GM19467 (cell line): ENCODE measurements at regions not wholly inside any gene's neighbourhood (a gene's known extent, or its start where the extent isn't known, plus 50 kb on each side); places are given as distances from the start of the nearest gene placed in this dataset.
"Not testable (repeated sequence)": the region's sequence is repeated elsewhere in the genome, so short reads cannot be mapped to it uniquely, and the experiment has no call there.

Experiments used
- ATAC-seq: cut with Tn5 transposase; IDR thresholded peaks from one replicate; pipeline ENCODE4 v1.9.1; 2021; ENCODE audit warnings: mild to moderate bottlenecking, moderate library complexity; ENCODE audit not compliant: unreplicated experiment

GRCh38 chr11:96508861-96509260 is 119.0 kb downstream of the JRKL start:
- no peak for ATAC-seq

DNA sequence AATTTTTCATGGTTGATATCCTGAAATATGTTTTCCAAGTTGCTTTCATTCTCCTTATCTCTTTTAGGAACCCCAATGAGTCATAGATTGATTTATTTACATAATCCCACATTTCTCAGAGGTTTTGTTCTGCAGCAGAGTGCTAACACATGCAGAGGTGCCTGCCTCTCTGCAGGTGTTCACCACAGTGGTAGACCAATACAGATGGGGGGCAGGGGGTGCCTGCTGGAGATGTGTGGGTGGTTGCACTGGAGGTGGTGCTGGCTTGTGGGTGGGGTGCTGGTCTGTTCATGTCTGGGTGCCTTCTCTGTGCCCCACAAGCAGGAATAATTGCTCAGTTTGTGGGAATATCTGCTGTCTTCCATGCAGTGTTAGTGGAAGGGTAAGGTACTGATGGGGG is 131.1 kb downstream of the JRKL start:
- no peak for ATAC-seq

DNA sequence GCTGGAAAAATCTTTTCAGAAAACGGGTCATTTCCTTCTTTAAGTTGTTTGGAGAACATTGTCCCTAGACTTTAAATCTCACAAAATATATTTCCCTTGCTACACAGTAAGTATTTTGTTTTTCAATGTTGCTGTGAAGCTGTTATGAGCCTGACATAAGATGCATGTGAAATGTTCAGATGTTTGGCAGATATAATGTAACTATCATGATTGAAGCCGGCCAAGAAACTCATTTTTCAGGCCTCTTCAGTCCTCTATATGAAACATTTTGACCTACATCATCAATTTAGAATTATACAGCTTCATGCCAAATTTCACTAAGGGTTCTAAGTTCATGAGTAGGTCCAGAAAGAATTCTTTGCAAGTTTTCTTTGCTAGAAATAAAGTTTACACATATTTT is 133.8 kb downstream of the JRKL start:
- no peak for ATAC-seq

GRCh38 chr11:96524475-96524874 is 134.7 kb downstream of the JRKL start:
- ATAC-seq, result no peak

GRCh38 chr11:96530473-96530872 is 140.7 kb downstream of the JRKL start:
- no peak for ATAC-seq

DNA sequence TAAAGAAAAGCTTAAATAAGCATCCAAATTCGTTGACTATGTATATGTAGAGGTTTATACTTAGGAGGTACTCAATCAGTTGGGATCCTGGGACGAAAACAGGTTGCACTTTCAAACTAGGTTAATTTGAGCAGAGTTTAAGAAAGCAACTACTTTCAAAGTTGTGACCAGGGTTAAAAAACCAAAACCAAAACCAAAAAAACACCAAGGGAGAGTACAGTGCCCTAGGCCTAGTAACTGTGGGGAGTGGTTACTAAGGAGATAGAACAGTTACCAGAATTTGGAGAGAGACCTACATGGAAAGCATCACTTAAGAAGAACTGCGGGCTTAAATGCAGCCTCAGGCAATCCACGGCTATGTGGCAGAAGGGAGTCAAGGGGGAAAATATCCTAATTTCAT is 148.3 kb downstream of the JRKL start:
- no peak for ATAC-seq

DNA sequence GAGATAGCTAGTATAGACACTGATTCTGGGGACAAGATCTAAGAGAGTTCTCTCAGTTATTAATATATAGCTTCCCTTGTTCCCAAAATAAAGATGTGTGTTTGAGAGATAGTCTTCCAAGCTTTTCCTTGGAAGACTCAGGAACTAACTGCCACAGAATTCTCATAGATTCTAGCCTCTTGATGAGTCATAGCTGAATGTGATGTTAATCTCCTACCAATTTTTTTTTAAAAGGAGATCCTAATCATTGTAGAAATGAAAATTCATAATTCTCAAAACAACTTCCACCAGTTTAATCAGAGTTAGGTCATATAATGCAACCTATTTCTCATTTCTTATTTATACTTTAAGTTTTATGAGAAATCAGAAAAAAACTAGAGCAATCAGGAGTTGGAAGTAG is 148.8 kb downstream of the JRKL start:
- no peak for ATAC-seq

DNA sequence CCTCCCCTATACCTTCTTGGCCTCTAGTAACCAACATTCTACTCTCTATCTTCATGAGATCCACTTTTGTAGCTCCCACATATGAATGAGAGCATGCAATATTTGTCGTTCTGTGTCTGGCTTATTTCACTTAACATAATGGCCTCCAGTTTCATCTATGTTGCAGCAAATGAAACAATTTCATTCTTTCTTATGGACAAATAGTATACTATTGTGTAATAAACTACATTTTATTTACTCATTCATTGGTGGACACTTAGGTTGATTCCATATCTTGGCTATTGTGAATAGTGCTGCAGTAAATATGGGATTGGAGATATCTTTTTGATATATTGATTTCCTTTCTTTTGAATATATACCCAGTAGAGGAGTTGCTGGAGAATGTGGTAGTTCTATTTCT is 151.1 kb downstream of the JRKL start:
- no peak for ATAC-seq

DNA sequence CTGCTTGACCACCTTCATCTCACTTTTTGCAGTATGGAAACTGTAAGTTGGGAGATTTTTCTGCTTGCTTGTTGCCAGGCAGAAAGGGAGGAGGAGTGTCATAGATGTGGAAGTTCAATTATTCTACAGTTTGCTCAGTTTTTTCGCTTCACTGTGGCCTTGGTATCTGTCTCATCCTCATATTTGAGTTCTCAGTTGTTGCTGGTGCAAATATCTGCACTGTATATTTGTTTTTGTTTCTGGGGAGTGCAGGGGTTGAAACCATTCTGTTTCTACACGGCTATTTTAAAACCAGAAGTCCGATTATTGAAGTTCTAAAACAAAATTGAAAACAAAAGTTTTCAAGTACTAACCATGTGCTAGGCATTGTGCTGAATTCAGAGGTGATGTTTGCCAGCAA is 153.4 kb downstream of the JRKL start:
- no peak for ATAC-seq

DNA sequence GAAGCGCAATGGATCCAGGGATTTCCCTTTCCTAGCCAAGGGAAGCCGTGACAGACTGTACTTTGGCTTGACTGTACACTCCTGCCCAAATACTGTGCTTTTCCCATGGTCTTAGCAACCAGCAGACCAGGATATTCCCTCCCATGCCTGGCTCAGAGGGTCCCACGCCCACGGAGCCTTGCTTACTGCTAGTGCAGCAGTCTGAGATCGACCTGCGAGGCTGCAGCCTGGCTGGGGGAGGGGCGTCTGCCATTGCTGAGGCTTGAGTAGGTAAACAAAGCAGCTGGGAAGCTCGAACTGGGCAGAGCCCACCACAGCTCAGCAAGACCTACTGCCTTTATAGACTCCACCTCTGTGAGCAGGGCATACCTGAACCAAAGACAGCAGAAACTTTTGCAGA is 155.4 kb downstream of the JRKL start:
- ATAC-seq, result not testable (repeated sequence)

- ATAC-seq, result no peak
Measured at GRCh38 chr11:96551136-96551535, 161.3 kb downstream of the JRKL start.

DNA sequence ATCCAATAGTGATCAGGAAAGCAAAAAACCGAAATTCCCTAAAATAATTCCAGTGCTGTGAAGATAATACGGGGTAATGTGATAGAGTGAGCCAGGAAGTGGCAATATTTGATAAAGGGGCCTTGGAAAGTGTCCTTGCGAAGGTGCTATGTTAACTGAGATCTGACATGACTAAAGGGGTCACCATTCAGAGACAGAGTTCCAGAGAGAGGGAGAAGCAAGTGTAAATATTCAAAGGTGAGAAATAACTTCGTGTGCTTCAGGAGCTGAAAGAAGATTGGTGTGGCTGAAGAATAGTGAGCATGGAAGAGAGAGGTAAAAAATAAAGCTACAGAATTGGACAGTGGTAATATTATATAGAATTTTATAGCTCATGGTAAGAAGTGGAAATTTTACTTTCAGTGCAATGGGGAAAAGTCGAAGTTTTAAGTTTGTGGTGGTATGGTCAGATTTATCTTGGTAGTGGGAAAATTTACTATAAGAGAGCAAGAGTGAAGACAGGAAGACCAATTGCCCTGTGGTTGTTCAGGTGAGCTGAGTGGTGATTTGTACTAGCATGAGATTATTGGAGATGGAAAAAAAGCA is 164.5 kb downstream of the JRKL start:
- no peak for ATAC-seq

DNA sequence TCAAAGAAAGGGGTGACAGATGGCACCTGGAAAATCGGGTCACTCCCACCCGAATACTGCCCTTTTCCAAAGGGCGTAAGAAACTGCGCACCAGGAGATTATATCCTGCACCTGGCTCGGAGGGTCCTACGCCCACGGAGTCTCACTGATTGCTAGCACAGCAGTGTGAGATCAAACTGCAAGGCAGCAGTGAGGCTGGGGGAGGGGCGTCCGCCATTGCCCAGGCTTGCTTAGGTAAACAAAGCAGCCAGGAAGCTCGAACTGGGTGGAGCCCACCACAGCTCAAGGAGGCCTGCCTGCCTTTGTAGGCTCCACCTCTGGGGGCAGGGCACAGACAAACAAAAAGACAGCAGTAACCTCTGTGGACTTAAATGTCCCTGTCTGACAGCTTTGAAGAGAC is 166.0 kb downstream of the JRKL start:
- ATAC-seq, result not testable (repeated sequence)

DNA sequence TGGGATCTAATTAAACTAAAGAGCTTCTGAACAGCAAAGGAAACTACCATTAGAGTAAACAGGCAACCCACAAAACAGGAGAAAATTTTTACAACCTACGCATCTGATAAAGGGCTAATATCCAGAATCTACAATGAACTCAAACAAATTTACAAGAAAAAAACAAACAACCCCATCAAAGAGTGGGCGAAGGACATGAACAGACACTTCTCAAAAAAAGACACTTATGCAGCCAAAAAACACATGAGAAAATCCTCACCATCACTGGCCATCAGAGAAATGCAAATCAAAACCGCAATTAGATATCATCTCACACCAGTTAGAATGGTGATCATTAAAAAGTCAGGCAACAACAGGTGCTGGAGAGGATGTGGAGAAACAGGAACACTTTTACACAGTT is 170.9 kb downstream of the JRKL start:
- ATAC-seq, result not testable (repeated sequence)

GRCh38 chr11:96567176-96567575 is 177.4 kb downstream of the JRKL start:
- ATAC-seq, result no peak

- ATAC-seq, result no peak
Measured at GRCh38 chr11:96567667-96568066, 177.9 kb downstream of the JRKL start.

DNA sequence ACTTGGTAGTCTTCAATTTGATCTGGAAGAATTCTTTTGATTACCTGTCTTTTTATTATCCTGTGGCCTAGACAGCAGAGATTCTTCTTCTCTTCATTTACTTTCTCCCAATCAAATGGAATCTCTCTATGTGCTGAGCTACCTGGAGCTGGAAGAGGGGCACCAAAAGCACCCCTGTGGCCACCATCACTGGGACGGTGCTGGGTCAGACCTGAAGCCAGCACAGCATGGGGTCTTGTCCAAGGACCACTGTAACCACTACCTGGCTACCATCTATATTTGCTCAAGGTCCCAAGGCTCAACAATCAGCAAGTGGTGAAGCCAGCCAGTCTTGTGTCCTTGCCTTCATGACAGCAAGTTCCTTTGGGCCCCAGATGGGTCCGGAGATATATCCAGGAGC is 186.6 kb downstream of the JRKL start:
- no peak for ATAC-seq

GRCh38 chr11:96578379-96578778 is 188.6 kb downstream of the JRKL start:
- no peak for ATAC-seq

- ATAC-seq, result no peak
Measured at GRCh38 chr11:96579656-96580055, 189.8 kb downstream of the JRKL start.

DNA sequence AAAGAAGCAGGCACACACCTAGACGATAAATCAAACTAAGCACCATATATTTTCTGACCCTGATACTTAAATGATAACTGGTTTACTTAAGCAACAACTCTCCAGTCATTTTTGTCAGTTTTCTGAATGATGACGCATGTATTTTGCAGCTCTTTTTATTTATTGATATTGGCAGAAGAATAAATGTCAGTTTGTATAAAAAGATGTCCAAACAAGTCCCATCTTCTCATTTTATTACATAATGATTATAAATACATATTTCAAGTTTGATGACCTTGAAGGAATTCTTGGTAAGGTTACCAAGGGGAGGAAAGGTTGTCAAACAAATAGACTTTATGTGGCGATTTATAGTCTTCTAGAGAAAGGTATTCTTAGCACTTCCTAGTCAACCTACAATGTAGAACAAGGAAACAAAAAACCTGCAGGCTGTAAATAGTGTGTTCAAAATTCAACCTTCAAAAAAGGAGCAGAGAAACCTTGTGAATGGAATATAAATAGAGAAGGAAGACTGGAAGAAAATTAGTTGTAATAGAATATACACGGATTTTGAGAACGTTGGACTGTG is 190.7 kb downstream of the JRKL start:
- no peak for ATAC-seq

DNA sequence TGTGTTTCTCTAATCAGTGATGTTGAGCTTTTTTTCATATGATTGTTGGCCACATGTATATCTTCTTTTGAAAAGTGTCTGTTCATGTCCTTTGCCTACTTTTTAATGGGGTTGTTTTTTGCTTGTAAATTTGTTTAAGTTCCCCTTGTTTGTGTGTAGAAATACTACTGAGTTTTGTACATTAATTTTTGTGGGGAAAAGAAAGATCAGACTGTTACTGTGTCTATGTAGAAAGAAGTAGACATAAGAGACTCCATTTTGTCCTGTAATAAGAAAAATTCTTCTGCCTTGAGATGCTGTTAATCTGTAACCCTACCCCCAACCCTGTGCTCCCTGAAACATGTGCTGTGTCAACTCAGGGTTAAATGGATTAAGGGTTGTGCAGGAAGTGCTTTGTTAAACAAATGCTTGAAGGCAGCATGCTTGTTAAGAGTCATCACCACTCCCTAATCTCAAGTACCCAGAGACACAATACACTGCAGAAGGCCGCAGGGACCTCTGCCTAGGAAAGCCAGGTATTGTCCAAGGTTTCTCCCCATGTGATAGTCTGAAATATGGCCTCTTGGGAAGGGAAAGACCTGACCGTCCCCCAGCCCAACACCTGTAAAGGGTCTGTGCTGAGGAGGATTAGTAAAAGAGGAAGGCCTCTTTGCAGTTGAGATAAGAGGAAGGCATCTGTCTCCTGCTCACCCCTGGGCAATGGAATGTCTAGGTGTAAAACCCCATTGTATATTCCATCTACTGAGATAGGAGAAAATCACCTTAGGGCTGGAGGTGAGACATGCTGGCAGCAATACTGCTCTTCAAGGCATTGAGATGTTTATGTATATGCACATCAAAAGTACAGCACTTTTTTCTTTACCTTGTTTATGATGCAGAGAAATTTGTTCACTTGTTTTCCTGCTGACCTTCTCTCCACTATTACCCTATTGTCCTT is 196.4 kb downstream of the JRKL start:
- not testable (repeated sequence) for ATAC-seq

DNA sequence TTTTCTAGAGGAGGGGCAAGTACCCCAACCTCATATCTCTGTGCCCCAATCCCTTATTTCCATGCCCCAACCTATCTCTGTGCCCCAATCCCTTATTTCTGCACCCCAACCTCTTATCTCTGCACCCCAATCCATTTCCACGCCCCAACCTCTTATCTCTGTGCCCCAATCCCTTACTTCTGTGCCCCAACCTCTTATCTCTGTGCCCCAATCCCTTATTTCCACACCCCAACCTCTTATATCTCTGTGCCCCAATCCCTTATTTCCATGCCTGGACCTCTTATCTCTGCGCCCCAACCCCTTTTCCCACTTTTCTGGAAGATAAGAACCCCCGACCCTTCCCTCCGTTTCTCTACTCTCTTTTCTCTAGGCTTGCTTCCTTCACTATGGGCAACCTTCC is 199.0 kb downstream of the JRKL start:
- ATAC-seq, result not testable (repeated sequence)
